AG04449 (cell line): ENCODE measurements at regions not wholly inside any gene's neighbourhood (a gene's known extent, or its start where the extent isn't known, plus 50 kb on each side); places are given as distances from the start of the nearest gene placed in this dataset.

Experiments
- CTCF ChIA-PET: fragments of 350-600 bp; formaldehyde crosslinking; extraction: SDS; loops from one replicate; lab custom pipeline; 2021; ENCODE audit warnings: antibody characterized with exemption; lab: Yijun Ruan, JAX
- POLR2A ChIA-PET: fragments of 400-600, 350-600 bp; formaldehyde crosslinking; extraction: SDS; loops from one replicate; lab custom pipeline; 2020; ENCODE audit warnings: antibody characterized with exemption, inconsistent platforms; lab: Yijun Ruan, JAX
- DNase-seq: peaks from one replicate; pipeline ENCODE4 v3.0.0-alpha.2; 2010; ENCODE audit warnings: low read depth, low spot score
- H3K4me3 ChIP-seq: 2 replicates; pipeline ENCODE4 v1.5.1; 2011; ENCODE audit warnings: low read depth, mild to moderate bottlenecking, control low read depth, low read length
- TF ChIP-seq, protein P1 (sequence below): IDR thresholded peaks from one replicate; pipeline ENCODE4 v1.5.1; 2011; ENCODE audit warnings: mild to moderate bottlenecking, moderate library complexity, low read length, control low read depth, inconsistent platforms; ENCODE audit not compliant: insufficient read depth; ENCODE audit errors: missing control alignments

DNA sequence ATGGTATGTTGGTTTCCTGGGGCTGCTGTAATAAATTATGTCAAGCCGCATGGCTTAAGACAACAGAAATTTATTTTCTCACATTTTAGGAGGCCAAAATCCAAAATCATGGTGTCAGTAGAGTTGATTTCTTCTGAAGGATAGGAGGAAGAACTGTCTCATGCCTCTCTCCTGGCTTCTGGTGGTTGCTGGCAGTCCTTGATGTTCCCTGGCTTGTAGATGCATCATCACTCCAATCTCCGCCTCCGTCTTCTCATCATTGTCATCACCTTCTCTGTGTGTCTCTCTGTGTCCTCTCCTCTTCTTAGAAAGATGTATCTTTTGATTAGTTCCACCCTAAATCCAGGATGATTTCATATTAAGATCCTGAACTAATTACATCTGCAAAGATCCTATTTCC is 124.7 kb upstream of the CTTNBP2NL start:
- ChIA-PET POLR2A (no interaction called here), CTCF (no interaction called here)
- H3K4me3 ChIP-seq, result no peak overlapping the region
- no peak for DNase-seq
- TF ChIP-seq, protein P1, sequence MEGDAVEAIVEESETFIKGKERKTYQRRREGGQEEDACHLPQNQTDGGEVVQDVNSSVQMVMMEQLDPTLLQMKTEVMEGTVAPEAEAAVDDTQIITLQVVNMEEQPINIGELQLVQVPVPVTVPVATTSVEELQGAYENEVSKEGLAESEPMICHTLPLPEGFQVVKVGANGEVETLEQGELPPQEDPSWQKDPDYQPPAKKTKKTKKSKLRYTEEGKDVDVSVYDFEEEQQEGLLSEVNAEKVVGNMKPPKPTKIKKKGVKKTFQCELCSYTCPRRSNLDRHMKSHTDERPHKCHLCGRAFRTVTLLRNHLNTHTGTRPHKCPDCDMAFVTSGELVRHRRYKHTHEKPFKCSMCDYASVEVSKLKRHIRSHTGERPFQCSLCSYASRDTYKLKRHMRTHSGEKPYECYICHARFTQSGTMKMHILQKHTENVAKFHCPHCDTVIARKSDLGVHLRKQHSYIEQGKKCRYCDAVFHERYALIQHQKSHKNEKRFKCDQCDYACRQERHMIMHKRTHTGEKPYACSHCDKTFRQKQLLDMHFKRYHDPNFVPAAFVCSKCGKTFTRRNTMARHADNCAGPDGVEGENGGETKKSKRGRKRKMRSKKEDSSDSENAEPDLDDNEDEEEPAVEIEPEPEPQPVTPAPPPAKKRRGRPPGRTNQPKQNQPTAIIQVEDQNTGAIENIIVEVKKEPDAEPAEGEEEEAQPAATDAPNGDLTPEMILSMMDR, result no peak

DNA sequence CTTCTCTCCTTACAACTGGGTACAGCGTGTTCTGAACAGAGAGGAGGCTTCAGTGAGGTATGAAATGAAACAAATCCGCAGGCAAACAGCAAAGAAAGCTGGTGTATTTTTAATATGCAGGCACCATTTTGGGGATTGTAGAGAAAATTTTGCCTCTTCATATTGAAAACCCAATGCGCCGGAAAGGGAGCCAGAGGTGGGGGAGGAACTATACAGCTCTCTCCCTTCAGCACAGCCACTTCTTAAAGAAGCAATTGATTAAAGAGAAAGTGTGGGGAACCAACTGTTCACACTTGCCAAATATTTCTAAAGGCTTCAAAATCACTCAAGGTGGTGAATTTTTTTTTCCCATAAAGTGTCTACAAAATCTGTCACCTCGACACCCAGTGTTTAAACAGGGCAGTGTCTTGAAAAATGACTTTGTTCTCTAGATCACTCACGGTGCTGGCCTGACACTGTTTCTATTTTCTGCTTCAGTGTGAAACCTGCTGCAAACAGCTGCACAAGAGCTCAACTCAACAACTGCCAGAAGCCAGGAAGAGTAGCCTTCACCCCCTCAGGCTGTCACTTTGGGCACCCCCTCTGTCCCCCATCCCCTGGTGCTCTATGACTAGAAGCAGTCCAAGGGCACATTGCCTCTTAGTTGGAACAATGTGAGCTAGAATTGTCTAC is 123.8 kb upstream of the CTTNBP2NL start:
- no peak overlapping the region for H3K4me3 ChIP-seq
- ChIA-PET CTCF (no interaction called here), POLR2A (no interaction called here)
- DNase-seq, result no peak
- TF ChIP-seq, protein P1, result no peak

DNA sequence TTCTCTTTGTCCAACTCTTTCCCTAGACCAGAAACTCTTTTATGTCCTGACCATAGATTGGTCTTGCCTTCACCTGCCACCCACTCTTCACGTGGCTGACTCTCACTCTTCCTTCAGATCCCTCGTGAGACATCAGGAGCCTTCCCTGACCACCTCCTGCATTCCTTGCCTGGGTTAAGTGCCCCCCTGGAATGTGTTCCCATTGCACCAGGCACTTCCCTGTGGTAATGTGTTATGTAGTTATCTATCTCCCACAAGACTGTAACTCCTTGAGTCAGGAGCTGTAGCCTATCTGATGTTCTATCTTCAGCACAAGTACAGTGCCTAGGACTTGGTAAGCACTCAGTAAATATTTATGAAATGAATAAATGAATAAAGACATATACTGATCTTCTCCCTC is 111.2 kb upstream of the CTTNBP2NL start:
- ChIA-PET CTCF (interaction anchor here (0.8 kb wide), 1 partner anchor 102 kb away, joined by 3 read pairs; no protein-coding TSS in a partner anchor), POLR2A (no interaction called here)
- H3K4me3 ChIP-seq, result no peak overlapping the region
- TF ChIP-seq, protein P1, result no peak
- DNase-seq, result no peak

DNA sequence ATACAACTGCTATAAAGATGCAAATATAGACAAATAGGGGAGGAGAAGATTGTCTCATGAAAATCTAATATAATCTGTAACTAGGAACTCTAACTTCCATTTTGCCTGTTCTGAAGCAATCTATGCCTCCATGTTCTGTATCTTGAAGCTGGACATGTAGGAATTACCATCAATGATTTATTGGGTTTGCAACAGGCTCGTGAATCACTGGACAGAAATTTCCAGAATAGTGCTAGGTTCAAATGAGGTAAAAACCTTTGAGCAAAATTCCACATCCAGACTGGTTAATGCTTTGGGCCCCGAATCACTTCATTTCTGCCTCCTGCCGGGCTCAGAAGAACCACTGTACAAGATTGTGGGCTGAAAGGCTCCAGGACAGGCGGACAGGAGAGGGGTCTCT is 110.7 kb upstream of the CTTNBP2NL start:
- CTCF ChIA-PET, result interaction anchor here (0.8 kb wide), 1 partner anchor 101 kb away, joined by 3 read pairs; no protein-coding TSS in a partner anchor

DNA sequence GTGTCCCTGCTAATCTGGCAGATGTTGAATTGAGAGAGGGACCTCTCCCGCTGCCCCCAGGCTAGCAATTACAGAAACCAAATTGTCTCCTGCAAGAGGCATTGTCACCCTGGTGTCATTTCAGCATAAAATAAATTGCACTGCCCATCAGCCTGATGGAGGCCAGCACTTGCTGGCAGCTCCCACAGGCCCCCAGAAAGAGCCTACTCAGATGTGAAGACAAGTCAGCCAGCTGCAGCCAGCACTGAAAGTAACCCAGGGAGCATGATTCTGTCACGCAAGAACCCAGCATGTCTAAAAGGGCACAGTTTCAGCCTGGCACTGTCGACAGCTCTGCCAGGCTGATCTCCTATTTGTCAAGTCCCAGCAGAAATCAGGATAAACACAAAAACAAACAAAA is 110.3 kb upstream of the CTTNBP2NL start:
- ChIA-PET POLR2A (no interaction called here), CTCF (no interaction called here)
- no peak for DNase-seq
- H3K4me3 ChIP-seq, result no peak overlapping the region
- TF ChIP-seq, protein P1, result no peak

More for the DNA sequence above, 110.7 kb upstream of the CTTNBP2NL start:
- no peak for DNase-seq
- H3K4me3 ChIP-seq, result no peak overlapping the region
- POLR2A ChIA-PET, result no interaction called here
- TF ChIP-seq, protein P1, result no peak

DNA sequence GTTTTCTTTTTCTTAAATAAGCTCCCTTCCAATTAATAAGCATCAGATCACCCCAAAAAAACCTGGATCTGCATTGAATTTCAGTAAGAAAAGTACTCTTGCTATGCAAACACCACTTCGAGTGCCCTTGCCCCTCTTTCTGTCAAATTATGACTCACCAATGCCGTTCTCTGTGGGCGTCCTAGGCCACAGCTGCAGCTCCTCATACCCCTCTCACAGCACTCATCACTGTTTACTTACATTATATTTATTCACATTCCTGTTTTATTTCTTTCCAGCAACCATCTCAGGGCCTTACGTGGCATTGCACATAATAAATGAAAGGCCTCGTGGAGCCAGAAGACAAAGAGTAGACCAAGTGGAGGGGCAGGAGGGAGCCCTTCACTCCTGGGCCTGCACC is 99.1 kb upstream of the CTTNBP2NL start:
- CTCF ChIA-PET, result interaction anchor here (0.7 to 1.7 kb wide), 2 partner anchors 10 to 74 kb away, joined by 3 to 4 read pairs; no protein-coding TSS in a partner anchor
- DNase-seq, result no peak
- POLR2A ChIA-PET, result no interaction called here
- no peak overlapping the region for H3K4me3 ChIP-seq
- TF ChIP-seq, protein P1, result no peak
